WTC11 (cell line): ENCODE measurements at regions not wholly inside any gene's neighbourhood (a gene's known extent, or its start where the extent isn't known, plus 50 kb on each side); places are given as distances from the start of the nearest gene placed in this dataset.

ENCODE experiments used
- ATAC-seq: fragments of 200-7000 bp; cut with Tn5 transposase; 2 replicates; pipeline ENCODE4 v1.10.0; 2021; ENCODE audit warnings: mild to moderate bottlenecking, moderate library complexity
- CTCF ChIA-PET: fragments of 300-600 bp; sonication (Branson Sonifier 250); formaldehyde crosslinking; loops from one replicate; lab custom pipeline; 2021; ENCODE audit warnings: antibody characterized with exemption; lab: Charles Lee
- POLR2A ChIA-PET: fragments of 350-600 bp; sonication (Branson Sonifier 250); formaldehyde crosslinking; loops from one replicate; lab custom pipeline; 2021; ENCODE audit warnings: antibody characterized with exemption; lab: Charles Lee
- DNase-seq: peaks from one replicate; pipeline ENCODE4 v3.0.0; 2021; ENCODE audit warnings: low spot score
- H3K27ac Mint-ChIP-seq: 2 replicates; pipeline ENCODE4 v1.8.0; 2021; ENCODE audit warnings: mixed read lengths
- H3K27me3 Mint-ChIP-seq: 2 replicates; pipeline ENCODE4 v1.8.0; 2021; ENCODE audit warnings: low read depth, mild to moderate bottlenecking, moderate library complexity, mixed read lengths
- H3K36me3 Mint-ChIP-seq: 2 replicates; pipeline ENCODE4 v1.8.0; 2021; ENCODE audit warnings: mixed read lengths
- H3K4me1 Mint-ChIP-seq: 2 replicates; pipeline ENCODE4 v1.8.0; 2022; ENCODE audit warnings: mixed read lengths
- H3K4me3 Mint-ChIP-seq: 2 replicates; pipeline ENCODE4 v1.8.0; 2021; ENCODE audit warnings: mild to moderate bottlenecking, moderate library complexity, mixed read lengths
- H3K9me3 Mint-ChIP-seq: 2 replicates; pipeline ENCODE4 v1.8.0; 2021; ENCODE audit warnings: mixed read lengths
- ATF6 ChIP-seq: sonication (generic); formaldehyde crosslinking; IDR thresholded peaks from 2 replicates; pipeline ENCODE4 v1.8.1; 2023; ENCODE audit warnings: mild to moderate bottlenecking, missing genetic modification reagents
- CREM ChIP-seq: sonication (generic); formaldehyde crosslinking; IDR thresholded peaks from 2 replicates; pipeline ENCODE4 v1.8.1; 2022; ENCODE audit warnings: mild to moderate bottlenecking, missing genetic modification reagents, moderate library complexity
- CTCF ChIP-seq: fragments of 200-600 bp; IDR thresholded peaks from 2 replicates; pipeline ENCODE4 v1.8.0; 2022; ENCODE audit warnings: antibody characterized with exemption
- HMGA2 ChIP-seq: fragments of 250-450 bp; sonication (Bioruptor Pico); IDR thresholded peaks from 2 replicates; pipeline ENCODE4 v1.4.0; 2021; ENCODE audit warnings: mild to moderate bottlenecking, moderate library complexity
- IRF1 ChIP-seq: sonication (generic); formaldehyde crosslinking; IDR thresholded peaks from 2 replicates; pipeline ENCODE4 v1.8.0; 2023; ENCODE audit warnings: missing genetic modification reagents
- NFE2L1 ChIP-seq: sonication (generic); formaldehyde crosslinking; IDR thresholded peaks from 2 replicates; pipeline ENCODE4 v1.8.1; 2023; ENCODE audit warnings: missing genetic modification reagents
- SOX15 ChIP-seq: fragments of 250-450 bp; sonication (Bioruptor Pico); IDR thresholded peaks from 2 replicates; pipeline ENCODE4 v1.9.0; 2021; ENCODE audit warnings: mild to moderate bottlenecking
- TCF7 ChIP-seq: sonication (generic); formaldehyde crosslinking; IDR thresholded peaks from 2 replicates; pipeline ENCODE4 v1.8.0; 2022; ENCODE audit warnings: mild to moderate bottlenecking, low read depth, missing genetic modification reagents, moderate library complexity
- ZNF138 ChIP-seq: sonication (generic); formaldehyde crosslinking; conservative IDR thresholded peaks from 2 replicates; pipeline ENCODE4 v1.8.1; 2022; ENCODE audit warnings: mild to moderate bottlenecking, moderate library complexity, missing genetic modification reagents
- ZNF232 ChIP-seq: sonication (generic); formaldehyde crosslinking; IDR thresholded peaks from 2 replicates; pipeline ENCODE4 v1.8.0; 2022; ENCODE audit warnings: mild to moderate bottlenecking, missing genetic modification reagents
- TF ChIP-seq, protein P1 (sequence below): sonication (generic); formaldehyde crosslinking; IDR thresholded peaks from 2 replicates; pipeline ENCODE4 v1.8.1; 2023; ENCODE audit warnings: mild to moderate bottlenecking, moderate library complexity, missing genetic modification reagents
- TF ChIP-seq, protein P2 (sequence below): sonication (generic); formaldehyde crosslinking; IDR thresholded peaks from 2 replicates; pipeline ENCODE4 v1.8.1; 2022; ENCODE audit warnings: low read depth, missing genetic modification reagents, borderline replicate concordance
- TF ChIP-seq, protein P3 (sequence below): fragments of 250-450 bp; sonication (Bioruptor Pico); IDR thresholded peaks from 2 replicates; pipeline ENCODE4 v1.9.0; 2021; ENCODE audit warnings: mild to moderate bottlenecking, borderline replicate concordance

DNA sequence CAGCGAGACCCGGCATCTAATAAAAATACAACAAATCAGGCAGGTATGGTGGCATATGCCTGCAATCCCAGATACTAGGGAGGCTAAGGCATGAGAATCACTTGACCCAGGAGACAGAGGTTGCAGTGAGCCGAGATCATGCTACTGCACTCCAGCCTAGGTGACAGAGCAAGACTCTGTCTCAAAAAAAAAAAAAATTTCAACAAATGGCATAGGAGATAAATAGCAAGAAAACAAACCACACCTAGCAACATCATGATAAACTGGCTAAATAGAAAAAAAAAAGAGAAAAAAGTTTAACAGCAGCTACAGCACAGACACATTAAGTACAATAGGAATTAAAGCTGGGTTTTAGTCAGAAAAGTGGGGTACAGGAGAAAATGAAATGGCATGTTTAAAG, 1034.6 kb upstream of the LRRN3 start:
- ATAC-seq = no peak
- no peak overlapping the region for H3K4me3 Mint-ChIP-seq

GRCh38 chr7:110058401-110058800, 1032.5 kb upstream of the LRRN3 start:
- POLR2A ChIA-PET = no interaction called here
- H3K4me3 Mint-ChIP-seq = no peak overlapping the region
- H3K27ac Mint-ChIP-seq = no peak overlapping the region
- no peak for DNase-seq
- ATAC-seq = no peak
- no peaks in the 10 kb centered on the region for H3K9me3 Mint-ChIP-seq
- TF ChIP-seq, protein P1, sequence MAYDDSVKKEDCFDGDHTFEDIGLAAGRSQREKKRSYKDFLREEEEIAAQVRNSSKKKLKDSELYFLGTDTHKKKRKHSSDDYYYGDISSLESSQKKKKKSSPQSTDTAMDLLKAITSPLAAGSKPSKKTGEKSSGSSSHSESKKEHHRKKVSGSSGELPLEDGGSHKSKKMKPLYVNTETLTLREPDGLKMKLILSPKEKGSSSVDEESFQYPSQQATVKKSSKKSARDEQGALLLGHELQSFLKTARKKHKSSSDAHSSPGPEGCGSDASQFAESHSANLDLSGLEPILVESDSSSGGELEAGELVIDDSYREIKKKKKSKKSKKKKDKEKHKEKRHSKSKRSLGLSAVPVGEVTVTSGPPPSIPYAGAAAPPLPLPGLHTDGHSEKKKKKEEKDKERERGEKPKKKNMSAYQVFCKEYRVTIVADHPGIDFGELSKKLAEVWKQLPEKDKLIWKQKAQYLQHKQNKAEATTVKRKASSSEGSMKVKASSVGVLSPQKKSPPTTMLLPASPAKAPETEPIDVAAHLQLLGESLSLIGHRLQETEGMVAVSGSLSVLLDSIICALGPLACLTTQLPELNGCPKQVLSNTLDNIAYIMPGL (CRISPR knock-in tag) = no peak
- TF ChIP-seq TCF7 (CRISPR knock-in tag) (no peak), ZNF232 (CRISPR knock-in tag) (no peak), HMGA2 (CRISPR knock-in tag) (peak; percentile 98)
- TF ChIP-seq, protein P2, sequence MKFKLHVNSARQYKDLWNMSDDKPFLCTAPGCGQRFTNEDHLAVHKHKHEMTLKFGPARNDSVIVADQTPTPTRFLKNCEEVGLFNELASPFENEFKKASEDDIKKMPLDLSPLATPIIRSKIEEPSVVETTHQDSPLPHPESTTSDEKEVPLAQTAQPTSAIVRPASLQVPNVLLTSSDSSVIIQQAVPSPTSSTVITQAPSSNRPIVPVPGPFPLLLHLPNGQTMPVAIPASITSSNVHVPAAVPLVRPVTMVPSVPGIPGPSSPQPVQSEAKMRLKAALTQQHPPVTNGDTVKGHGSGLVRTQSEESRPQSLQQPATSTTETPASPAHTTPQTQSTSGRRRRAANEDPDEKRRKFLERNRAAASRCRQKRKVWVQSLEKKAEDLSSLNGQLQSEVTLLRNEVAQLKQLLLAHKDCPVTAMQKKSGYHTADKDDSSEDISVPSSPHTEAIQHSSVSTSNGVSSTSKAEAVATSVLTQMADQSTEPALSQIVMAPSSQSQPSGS (CRISPR knock-in tag) = no peak
- TF ChIP-seq, all 79 proteins: peak for 1
- no peaks in the 10 kb centered on the region for H3K27me3 Mint-ChIP-seq
- no peaks in the 10 kb centered on the region for H3K36me3 Mint-ChIP-seq
- CTCF ChIA-PET = no interaction called here
- H3K4me1 Mint-ChIP-seq = no peaks in the 10 kb centered on the region

More for the DNA sequence above, 1034.6 kb upstream of the LRRN3 start:
- Mint-ChIP-seq H3K36me3 (no peaks in the 10 kb centered on the region), H3K9me3 (no peaks in the 10 kb centered on the region), H3K27me3 (no peaks in the 10 kb centered on the region), H3K27ac (no peak overlapping the region), H3K4me1 (peaks cover 3% of the 10 kb centered on the region; the same call in 1 of the 2 replicates)
- ChIA-PET CTCF (no interaction called here), POLR2A (no interaction called here)
- no peak for TF ChIP-seq IRF1 (CRISPR knock-in tag)
- TF ChIP-seq, protein P3, sequence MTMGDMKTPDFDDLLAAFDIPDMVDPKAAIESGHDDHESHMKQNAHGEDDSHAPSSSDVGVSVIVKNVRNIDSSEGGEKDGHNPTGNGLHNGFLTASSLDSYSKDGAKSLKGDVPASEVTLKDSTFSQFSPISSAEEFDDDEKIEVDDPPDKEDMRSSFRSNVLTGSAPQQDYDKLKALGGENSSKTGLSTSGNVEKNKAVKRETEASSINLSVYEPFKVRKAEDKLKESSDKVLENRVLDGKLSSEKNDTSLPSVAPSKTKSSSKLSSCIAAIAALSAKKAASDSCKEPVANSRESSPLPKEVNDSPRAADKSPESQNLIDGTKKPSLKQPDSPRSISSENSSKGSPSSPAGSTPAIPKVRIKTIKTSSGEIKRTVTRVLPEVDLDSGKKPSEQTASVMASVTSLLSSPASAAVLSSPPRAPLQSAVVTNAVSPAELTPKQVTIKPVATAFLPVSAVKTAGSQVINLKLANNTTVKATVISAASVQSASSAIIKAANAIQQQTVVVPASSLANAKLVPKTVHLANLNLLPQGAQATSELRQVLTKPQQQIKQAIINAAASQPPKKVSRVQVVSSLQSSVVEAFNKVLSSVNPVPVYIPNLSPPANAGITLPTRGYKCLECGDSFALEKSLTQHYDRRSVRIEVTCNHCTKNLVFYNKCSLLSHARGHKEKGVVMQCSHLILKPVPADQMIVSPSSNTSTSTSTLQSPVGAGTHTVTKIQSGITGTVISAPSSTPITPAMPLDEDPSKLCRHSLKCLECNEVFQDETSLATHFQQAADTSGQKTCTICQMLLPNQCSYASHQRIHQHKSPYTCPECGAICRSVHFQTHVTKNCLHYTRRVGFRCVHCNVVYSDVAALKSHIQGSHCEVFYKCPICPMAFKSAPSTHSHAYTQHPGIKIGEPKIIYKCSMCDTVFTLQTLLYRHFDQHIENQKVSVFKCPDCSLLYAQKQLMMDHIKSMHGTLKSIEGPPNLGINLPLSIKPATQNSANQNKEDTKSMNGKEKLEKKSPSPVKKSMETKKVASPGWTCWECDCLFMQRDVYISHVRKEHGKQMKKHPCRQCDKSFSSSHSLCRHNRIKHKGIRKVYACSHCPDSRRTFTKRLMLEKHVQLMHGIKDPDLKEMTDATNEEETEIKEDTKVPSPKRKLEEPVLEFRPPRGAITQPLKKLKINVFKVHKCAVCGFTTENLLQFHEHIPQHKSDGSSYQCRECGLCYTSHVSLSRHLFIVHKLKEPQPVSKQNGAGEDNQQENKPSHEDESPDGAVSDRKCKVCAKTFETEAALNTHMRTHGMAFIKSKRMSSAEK (CRISPR knock-in tag) = no peak
- no peak for TF ChIP-seq CTCF
- no peak for TF ChIP-seq NFE2L1
- no peak for TF ChIP-seq CREM (CRISPR knock-in tag)
- no peak for TF ChIP-seq SOX15 (CRISPR knock-in tag)
- TF ChIP-seq ZNF138 (CRISPR knock-in tag) = no peak
- no peak for TF ChIP-seq ATF6
- no peak for DNase-seq
